G401 (cell line): ENCODE measurements at regions not wholly inside any gene's neighbourhood (a gene's known extent, or its start where the extent isn't known, plus 50 kb on each side); places are given as distances from the start of the nearest gene placed in this dataset.
"Not testable (repeated sequence)": the region's sequence is repeated elsewhere in the genome, so short reads cannot be mapped to it uniquely, and the experiment has no call there.

ENCODE experiments used
- DNase-seq: peaks from one replicate; pipeline ENCODE4 v3.0.0-alpha.2; 2015; ENCODE audit warnings: low spot score
- in situ Hi-C: cut with HindIII; loops from 2 replicates; pipeline ENCODE4 v1.10.0; 2016; ENCODE audit warnings: low sequenced_read_pairs, mixed read lengths

GRCh38 chr2:146997488-146997887, 847.3 kb upstream of the ACVR2A start:
- DNase-seq, result no peak
- in situ Hi-C loops, result no loop called here

GRCh38 chr2:146994246-146994645, 850.6 kb upstream of the ACVR2A start:
- no peak for DNase-seq
- in situ Hi-C loops, result no loop called here

DNA sequence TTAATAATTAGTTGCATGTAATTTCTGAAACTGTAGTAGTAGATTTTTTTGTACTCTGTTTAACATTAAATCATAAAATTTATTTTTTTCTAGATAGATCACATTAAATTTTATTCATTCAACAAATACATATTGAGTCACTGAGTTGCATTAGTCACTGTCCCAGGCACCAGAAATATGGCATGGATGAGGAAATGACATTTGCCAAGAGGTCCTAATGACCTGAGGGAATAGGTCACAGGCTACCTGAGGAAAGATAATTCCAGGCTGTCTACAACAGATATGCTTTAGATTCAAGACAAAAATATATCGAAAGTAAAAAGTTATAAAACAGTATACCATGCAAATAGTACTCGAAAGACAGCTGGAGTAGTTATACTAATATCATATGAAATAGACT, 852.4 kb upstream of the ACVR2A start:
- DNase-seq, result no peak
- in situ Hi-C loops, result no loop called here

- in situ Hi-C loops, result no loop called here
- DNase-seq, result no peak
Observed at GRCh38 chr2:146992057-146992456, 852.8 kb upstream of the ACVR2A start.

DNA sequence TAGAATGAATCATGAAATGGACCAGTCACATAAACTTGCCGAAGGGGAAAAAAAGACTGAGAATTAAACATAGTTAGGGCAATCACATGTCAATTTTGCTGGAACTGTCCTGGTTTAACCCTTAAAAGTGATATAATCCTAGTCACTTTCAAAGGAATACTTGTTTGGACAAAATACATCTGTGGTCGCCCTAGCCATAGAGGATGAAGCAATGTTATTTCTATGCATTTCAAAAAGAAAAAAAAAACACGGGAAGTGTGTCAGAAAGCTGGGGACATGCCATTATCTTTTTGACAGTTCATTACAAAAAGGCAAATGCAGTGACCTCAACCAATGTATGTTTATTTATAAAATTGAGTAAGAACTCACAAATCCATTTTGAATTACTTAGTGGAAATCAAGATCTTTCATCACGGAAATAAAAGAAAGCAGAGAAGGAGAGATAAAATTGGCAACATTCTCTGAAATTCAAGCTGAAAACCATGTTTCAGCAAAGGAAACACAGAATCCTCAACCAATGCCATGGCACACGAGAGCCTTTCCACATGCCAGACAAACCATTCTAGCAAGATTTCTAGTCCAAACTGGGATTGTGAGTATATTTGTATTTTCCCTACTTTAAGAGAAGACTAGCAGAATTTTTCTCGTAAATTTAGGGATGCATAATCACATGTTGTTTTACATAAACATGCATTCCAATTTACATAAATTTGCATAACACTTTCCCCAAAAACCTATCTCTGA, 854.3 kb upstream of the ACVR2A start:
- no peak for DNase-seq
- in situ Hi-C loops, result no loop called here

DNA sequence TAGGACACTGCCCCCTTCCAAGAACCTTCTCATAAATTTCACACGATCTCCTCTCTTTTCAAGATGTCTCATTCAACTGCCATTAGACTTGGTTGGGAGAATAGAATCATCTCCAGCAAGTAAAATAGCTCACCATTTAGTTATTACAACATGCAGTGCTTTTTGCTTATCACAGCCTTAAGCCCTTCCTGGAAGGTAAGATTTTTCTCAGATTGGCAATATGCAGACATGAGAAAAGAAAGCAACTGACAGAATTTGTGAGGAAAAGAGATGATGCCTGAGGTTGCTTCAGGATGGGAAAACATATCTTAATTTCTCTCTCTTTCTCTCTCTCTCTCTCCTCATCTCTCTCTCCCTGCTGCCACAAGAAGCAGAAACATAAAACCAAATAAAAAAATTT, 855.1 kb upstream of the ACVR2A start:
- in situ Hi-C loops, result no loop called here

GRCh38 chr2:146987996-146988395, 856.8 kb upstream of the ACVR2A start:
- in situ Hi-C loops, result no loop called here
- no peak for DNase-seq

More for the DNA sequence above, 855.1 kb upstream of the ACVR2A start:
- DNase-seq, result no peak

GRCh38 chr2:146986161-146986560, 858.7 kb upstream of the ACVR2A start:
- DNase-seq, result no peak
- in situ Hi-C loops, result no loop called here

- in situ Hi-C loops, result no loop called here
- DNase-seq, result no peak
Observed at GRCh38 chr2:146985753-146986152, 859.1 kb upstream of the ACVR2A start.

DNA sequence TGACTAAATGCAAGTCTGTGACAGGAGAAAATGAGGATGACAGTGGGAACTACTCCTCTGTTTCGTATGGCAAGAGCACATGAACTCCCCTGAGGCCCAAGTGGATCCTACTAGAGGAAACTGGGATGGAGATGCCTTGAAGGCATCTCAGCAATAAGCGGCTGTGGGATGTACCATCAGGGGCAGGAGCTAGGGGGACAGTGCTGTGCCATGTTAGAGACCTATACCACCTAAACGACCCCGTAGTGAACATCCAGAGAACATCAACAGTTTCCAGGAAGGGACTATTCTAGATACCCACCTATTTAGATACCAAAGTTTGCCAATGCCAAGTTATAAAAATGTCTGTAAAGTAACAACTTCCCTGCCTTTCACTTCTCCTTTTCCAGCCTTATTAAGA, 860.8 kb upstream of the ACVR2A start:
- in situ Hi-C loops, result no loop called here
- no peak for DNase-seq

DNA sequence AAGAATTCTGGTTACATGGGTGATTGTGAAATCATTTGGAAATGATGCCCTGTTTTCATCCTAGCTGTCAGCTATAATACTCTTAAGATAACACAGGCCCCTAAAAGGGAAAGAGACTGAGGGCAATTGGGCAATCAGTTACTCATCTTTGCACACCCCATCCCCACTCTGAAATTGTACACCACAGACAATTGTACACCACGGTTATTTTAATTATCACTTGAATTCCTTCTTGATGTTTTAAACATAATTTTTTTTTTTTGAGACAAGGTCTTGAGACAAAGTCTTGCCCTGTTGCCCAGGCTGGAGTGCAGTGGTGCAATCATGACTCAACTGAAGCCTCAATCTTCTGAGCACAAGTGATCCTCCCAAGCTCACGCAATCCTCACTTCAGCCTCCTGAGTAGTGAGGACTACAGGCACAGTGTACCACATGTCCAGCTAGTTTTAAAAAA, 862.4 kb upstream of the ACVR2A start:
- no peak for DNase-seq

DNA sequence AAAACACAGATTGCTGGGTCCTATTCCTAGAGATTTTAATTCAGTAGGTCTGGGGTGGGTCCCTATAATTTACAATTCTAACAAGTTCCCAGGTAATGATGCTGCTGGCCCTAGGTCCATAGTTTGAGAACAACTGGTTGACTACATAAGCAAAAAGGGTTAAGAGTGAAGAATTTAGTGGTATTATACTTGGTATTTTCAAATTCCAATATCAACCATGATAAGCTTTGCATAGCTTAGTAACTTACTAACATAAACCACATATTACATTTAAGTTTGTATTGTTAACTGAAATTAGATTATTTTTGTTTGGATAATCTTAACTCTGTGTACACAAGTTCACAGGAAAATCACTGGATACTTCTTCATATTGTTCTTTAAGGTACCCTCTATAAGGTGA, 862.9 kb upstream of the ACVR2A start:
- DNase-seq, result no peak
- in situ Hi-C loops, result no loop called here

More for the DNA sequence above, 862.4 kb upstream of the ACVR2A start:
- in situ Hi-C loops, result no loop called here

DNA sequence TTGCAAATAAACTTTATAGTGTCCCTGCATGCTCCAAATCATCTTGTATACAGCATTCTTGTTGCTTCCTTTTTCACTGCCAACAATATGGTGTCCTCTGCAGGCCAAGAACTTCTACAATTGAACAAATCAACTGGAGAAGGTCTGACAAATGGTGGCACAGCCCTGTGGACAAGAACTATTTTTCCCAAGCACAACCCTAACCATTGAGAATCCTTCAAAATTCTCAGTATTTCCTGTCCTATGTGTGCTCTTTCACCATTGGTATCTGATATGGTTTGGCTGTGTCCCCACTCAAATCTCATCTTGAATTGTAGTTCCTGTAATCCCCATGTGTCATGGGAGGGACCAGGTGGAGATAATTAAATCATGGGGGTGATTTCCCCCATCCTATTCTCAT, 865.1 kb upstream of the ACVR2A start:
- in situ Hi-C loops, result no loop called here

DNA sequence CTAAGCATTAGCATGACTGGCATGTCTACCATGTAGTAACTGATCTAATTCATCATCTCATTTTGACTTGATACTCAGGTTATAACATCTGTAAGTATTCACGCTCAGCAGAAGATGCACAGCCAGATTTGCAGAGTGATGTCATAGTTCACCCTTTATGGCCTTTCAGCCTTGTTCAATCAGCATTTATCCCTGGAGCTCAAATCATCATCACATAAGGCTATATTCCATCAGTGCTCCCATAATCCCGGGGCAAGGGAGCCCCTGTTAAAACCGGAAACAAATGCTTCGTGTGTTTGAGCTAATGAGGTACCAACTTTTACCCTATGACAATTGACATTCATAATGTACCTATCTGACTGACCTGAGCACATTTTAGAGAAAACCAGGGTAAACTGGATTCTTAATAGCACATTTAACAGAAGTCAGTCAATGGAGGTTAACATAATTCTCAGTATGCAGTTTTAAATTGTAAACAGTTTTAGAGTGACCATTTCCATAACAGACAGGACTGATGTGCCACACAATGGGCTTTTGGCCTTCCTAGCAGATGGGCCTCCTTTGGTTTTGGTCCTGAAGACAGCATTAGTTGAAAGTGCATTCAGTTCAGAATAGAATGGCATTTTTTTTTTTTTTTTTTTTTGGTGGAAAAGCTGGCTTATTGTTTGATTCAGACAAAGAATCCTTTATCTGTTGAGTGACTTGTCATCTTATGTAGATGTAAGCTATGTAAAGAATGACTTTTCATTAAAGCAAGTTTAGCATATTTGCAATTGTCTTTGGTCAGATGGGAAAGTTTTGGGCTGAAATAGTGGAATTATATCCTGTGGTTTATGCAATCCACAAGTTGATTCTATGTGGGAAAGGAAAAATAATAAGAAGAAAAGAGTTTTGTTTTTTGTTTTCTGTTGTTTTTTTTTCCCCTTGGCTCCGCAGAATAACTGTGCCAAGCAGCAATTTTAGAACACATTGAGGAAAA, 866.0 kb upstream of the ACVR2A start:
- in situ Hi-C loops, result no loop called here
- DNase-seq, result no peak

More for the DNA sequence above, 865.1 kb upstream of the ACVR2A start:
- DNase-seq, result no peak

- in situ Hi-C loops, result not testable (repeated sequence)
Observed at GRCh38 chr2:146970981-146971380, 873.8 kb upstream of the ACVR2A start.

GRCh38 chr2:146969703-146970102, 875.1 kb upstream of the ACVR2A start:
- in situ Hi-C loops, DNase-seq: not testable (repeated sequence)

More at GRCh38 chr2:146970981-146971380, 873.8 kb upstream of the ACVR2A start:
- not testable (repeated sequence) for DNase-seq

DNA sequence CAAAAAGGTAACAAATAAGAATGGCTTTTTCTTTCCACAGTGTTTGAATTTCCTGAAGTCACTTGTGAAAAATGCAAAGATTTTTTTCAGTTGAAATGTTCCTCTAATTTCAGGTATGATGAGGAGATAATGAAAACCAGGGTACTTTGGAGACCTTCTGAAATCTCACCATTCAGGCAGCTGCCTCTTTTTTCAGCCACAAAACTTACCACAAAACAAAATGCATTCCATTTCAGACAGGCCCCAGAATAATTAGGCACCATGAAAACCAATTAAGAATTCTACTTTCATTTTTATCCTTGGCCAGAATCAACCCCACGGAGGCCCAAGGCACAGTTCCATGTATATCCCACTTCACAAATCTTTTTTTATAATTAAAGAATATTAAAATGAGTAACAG, 880.3 kb upstream of the ACVR2A start:
- in situ Hi-C loops, result no loop called here
- no peak for DNase-seq

GRCh38 chr2:146954544-146954943, 890.3 kb upstream of the ACVR2A start:
- no peak for DNase-seq
- in situ Hi-C loops, result no loop called here

DNA sequence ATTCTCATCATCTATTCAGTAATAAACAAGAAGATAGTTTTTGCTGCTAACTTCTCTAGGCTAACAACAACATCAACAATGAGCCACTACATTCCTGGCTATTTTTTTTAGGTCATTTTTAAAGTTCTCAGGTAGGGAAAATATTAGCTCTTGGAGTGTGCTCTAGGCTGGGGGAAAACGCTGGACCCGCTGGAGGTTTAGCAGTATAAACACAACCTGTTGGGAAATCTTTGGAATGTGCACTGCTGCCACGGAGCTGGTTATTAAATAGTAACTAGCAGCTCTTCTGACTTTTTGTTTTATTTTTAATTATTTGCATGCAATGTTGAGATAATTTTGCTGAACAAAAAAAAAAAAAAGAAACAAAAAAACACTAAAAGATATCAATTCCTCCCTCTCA, 892.1 kb upstream of the ACVR2A start:
- in situ Hi-C loops, result no loop called here
- no peak for DNase-seq

DNA sequence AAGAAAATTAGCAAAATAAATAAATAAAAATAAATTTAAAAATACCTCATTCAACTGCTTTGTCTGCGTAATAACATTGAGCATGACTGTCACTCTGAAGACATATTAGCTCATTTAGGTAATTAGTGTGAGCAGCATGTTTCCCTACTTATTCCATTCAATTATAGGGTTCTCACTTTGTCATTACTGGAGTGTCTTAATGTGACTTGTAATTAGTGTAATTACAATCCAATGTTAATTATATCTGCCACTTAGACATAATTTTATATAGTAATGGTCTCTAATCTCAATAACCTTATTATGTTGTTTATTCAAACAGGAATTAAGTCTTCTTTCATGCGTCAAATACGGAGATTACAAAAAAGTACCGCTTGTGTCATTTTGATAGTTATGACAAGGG, 893.9 kb upstream of the ACVR2A start:
- in situ Hi-C loops, result no loop called here
- DNase-seq, result no peak
